PC-3 (cell line): ENCODE measurements at regions not wholly inside any gene's neighbourhood (a gene's known extent, or its start where the extent isn't known, plus 50 kb on each side); places are given as distances from the start of the nearest gene placed in this dataset.

Experiments used
- CTCF ChIP-seq: fragments of 300-600 bp; sonication (generic); conservative IDR thresholded peaks from 2 replicates; pipeline ENCODE4 v1.5.1; 2017; ENCODE audit warnings: antibody characterized with exemption, low read depth, mild to moderate bottlenecking, low read length
- EZH2 ChIP-seq: fragments of 300-600 bp; sonication (generic); IDR thresholded peaks from one replicate; pipeline ENCODE4 v1.6.1; 2017; ENCODE audit warnings: antibody characterized with exemption, mild to moderate bottlenecking, low read length; ENCODE audit not compliant: unreplicated experiment

- TF ChIP-seq CTCF (no peak), EZH2 (no peak)
These were observed 354.3 kb downstream of the AKAIN1 start for GRCh38 chr18:4842751-4843150.
